Glutamatergic neuron (in vitro differentiated cells): ENCODE measurements at regions not wholly inside any gene's neighbourhood (a gene's known extent, or its start where the extent isn't known, plus 50 kb on each side); places are given as distances from the start of the nearest gene placed in this dataset.

Experiments
- DNase-seq: peaks from one replicate; pipeline ENCODE4 v3.0.0; 2022
- H3K27ac Mint-ChIP-seq: one replicate; pipeline ENCODE4 v1.8.0; 2020; ENCODE audit warnings: mild to moderate bottlenecking, mixed read lengths, inconsistent platforms; ENCODE audit not compliant: unreplicated experiment
- H3K27me3 Mint-ChIP-seq: one replicate; pipeline ENCODE4 v1.8.0; 2020; ENCODE audit warnings: mild to moderate bottlenecking, moderate library complexity, mixed read lengths, inconsistent platforms; ENCODE audit not compliant: unreplicated experiment
- H3K36me3 Mint-ChIP-seq: one replicate; pipeline ENCODE4 v1.8.0; 2020; ENCODE audit warnings: mild to moderate bottlenecking, mixed read lengths, inconsistent platforms; ENCODE audit not compliant: unreplicated experiment
- H3K4me1 Mint-ChIP-seq: one replicate; pipeline ENCODE4 v1.8.0; 2020; ENCODE audit warnings: mild to moderate bottlenecking, low read depth, mixed read lengths, inconsistent platforms; ENCODE audit not compliant: unreplicated experiment
- H3K4me3 Mint-ChIP-seq: one replicate; pipeline ENCODE4 v1.8.0; 2020; ENCODE audit warnings: mild to moderate bottlenecking, mixed read lengths, inconsistent platforms; ENCODE audit not compliant: unreplicated experiment
- H3K9me3 Mint-ChIP-seq: one replicate; pipeline ENCODE4 v1.8.0; 2020; ENCODE audit warnings: mild to moderate bottlenecking, moderate library complexity, mixed read lengths, inconsistent platforms; ENCODE audit not compliant: unreplicated experiment
- TF ChIP-seq, protein P1 (sequence below): fragments of 200-600 bp; sonication (generic); IDR thresholded peaks from one replicate; pipeline ENCODE4 v1.5.0; 2021; ENCODE audit not compliant: partially characterized antibody, unreplicated experiment

DNA sequence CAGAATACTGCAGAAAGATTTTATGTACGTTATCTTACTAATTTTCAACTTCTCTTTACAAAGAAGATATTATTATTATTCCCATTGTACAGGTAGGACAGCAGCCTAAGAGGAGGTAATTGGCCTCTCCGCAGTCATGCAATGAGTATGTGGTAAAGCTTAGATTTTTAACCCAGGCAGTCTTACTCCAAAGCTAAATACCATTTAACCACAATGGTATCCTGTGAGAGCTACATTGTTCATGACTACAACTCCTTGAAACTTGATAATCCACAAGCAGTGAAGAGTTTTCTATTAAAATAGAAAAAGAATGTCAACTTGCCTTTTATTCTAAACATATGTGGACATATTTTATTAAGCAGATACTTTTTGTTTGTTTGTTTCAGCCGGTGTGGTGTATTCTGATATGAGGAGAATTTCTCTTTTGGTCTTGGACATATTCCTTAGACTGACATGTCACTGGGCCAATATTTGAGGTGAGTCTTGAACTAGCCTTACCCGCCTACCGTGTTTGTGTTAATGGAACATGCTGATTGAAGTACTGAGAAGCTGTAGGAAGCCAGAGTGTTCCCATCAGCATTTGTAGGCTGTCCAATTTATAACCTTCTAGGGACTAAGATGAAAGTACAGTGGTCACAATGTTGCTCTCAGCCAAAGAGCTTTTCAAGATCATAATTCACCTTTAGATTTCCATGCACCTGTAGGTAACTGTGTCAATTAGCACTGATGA, 293.9 kb upstream of the DCC start:
- Mint-ChIP-seq H3K27me3 (no peaks in the 10 kb centered on the region), H3K4me1 (no peaks in the 10 kb centered on the region), H3K4me3 (no peak overlapping the region), H3K9me3 (no peaks in the 10 kb centered on the region), H3K36me3 (no peaks in the 10 kb centered on the region), H3K27ac (no peak overlapping the region)
- TF ChIP-seq, protein P1, sequence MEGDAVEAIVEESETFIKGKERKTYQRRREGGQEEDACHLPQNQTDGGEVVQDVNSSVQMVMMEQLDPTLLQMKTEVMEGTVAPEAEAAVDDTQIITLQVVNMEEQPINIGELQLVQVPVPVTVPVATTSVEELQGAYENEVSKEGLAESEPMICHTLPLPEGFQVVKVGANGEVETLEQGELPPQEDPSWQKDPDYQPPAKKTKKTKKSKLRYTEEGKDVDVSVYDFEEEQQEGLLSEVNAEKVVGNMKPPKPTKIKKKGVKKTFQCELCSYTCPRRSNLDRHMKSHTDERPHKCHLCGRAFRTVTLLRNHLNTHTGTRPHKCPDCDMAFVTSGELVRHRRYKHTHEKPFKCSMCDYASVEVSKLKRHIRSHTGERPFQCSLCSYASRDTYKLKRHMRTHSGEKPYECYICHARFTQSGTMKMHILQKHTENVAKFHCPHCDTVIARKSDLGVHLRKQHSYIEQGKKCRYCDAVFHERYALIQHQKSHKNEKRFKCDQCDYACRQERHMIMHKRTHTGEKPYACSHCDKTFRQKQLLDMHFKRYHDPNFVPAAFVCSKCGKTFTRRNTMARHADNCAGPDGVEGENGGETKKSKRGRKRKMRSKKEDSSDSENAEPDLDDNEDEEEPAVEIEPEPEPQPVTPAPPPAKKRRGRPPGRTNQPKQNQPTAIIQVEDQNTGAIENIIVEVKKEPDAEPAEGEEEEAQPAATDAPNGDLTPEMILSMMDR, result no peak
- DNase-seq, result no peak

- TF ChIP-seq, protein P1, result no peak
- no peak overlapping the region for H3K27ac Mint-ChIP-seq
- H3K4me1 Mint-ChIP-seq, result no peaks in the 10 kb centered on the region
- H3K9me3 Mint-ChIP-seq, result no peaks in the 10 kb centered on the region
- no peaks in the 10 kb centered on the region for H3K27me3 Mint-ChIP-seq
- H3K36me3 Mint-ChIP-seq, result no peaks in the 10 kb centered on the region
- peak; percentile 16 for DNase-seq
- no peak overlapping the region for H3K4me3 Mint-ChIP-seq
These were observed 293.2 kb upstream of the DCC start for GRCh38 chr18:52046842-52047241.

- Mint-ChIP-seq H3K9me3 (peaks cover 2% of the 10 kb centered on the region), H3K36me3 (peaks cover 4% of the 10 kb centered on the region), H3K4me3 (no peak overlapping the region), H3K27me3 (no peaks in the 10 kb centered on the region), H3K27ac (no peak overlapping the region), H3K4me1 (no peaks in the 10 kb centered on the region)
- TF ChIP-seq, protein P1, result no peak
- DNase-seq, result no peak
These were observed 285.7 kb upstream of the DCC start for GRCh38 chr18:52054324-52054723.

DNA sequence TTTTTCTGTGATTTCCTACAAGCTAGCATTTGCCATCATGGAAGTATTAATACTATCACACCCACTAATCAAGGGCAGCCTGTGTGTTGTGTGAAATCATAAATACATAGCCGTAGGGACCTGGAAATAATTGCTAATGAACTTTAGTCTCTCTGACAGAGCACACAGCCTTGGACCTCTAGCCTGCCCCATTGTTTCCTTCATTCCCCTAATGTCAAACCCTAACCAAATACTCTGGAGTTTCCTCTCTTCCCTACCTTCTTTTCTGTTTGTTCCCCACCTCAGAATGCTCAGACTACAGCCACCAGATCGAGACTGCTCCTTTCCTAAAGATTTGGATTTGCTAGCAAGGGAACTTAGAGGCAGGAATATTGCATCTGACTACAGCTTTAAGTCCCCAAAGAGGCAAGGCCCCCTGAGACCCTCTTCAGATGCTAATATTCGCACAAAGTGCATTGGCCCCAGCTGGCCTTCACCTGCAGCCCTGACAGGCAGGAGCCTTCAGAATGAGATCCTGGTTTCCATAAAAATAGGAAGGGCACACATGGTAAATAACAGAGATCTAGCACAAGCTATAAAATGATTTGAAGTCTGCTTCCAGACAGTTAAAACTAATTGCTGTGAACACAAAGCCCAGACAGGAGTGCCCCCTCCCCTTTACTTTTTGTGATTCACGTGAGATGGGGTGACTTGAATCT, 279.2 kb upstream of the DCC start:
- Mint-ChIP-seq H3K4me1 (peaks cover 17% of the 10 kb centered on the region), H3K9me3 (peaks cover 2% of the 10 kb centered on the region), H3K4me3 (peak overlapping the region; percentile 40), H3K36me3 (peaks cover 4% of the 10 kb centered on the region), H3K27ac (peak overlapping the region; percentile 53), H3K27me3 (no peaks in the 10 kb centered on the region)
- DNase-seq, result peak; percentile 78
- TF ChIP-seq, protein P1, result no peak

GRCh38 chr18:52063923-52064322, 276.1 kb upstream of the DCC start:
- TF ChIP-seq, protein P1, result no peak
- DNase-seq, result no peak
- peaks cover 17% of the 10 kb centered on the region for H3K4me1 Mint-ChIP-seq
- no peaks in the 10 kb centered on the region for H3K27me3 Mint-ChIP-seq
- peaks cover 2% of the 10 kb centered on the region for H3K36me3 Mint-ChIP-seq
- H3K9me3 Mint-ChIP-seq, result no peaks in the 10 kb centered on the region
- H3K4me3 Mint-ChIP-seq, result no peak overlapping the region
- no peak overlapping the region for H3K27ac Mint-ChIP-seq
